ENCODE measurements at regions not wholly inside any gene's neighbourhood (a gene's known extent, or its start where the extent isn't known, plus 50 kb on each side); places are given as distances from the start of the nearest gene placed in this dataset.

DNA sequence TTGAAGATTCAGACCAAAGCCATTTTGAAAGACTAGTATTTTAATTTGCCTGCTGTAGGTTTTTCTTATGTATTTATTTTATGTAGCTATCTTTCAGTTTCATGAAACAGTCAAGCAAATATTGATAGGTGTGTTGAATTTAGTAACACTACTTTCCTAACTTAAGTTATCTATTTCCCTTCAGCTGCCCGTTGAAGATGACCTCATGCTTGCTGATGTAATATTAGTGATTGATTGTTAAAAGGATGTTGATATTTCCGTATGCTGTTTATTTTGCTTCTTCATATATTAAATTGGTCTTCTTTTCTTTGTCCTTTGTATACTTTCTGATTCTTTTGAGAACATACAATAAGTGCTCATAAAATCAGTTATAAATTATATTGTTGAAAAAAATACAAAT, 86.8 kb upstream of the CHORDC1 start:
- BruUV-seq (replicated peaks), result no TSS peak
- H3K4me3 ChIP-seq (ENCODE audit: low read depth, low read length), result no peak overlapping the region
- no peak overlapping the region for H3K4me3 Mint-ChIP-seq (ENCODE audit: unreplicated experiment)
- no peak for DNase-seq
- H3K27me3 ChIP-seq (replicated peaks; ENCODE audit: control insufficient read depth, insufficient read depth, low read length), result no peaks in the 10 kb centered on the region
- no peaks in the 10 kb centered on the region for H3K36me3 Mint-ChIP-seq (ENCODE audit: insufficient read depth, unreplicated experiment)
- peaks cover 19% of the 10 kb centered on the region for H3K4me1 ChIP-seq
- no peak overlapping the region for H3K27ac Mint-ChIP-seq (ENCODE audit: unreplicated experiment)
- H3K27me3 Mint-ChIP-seq (ENCODE audit: insufficient read depth, unreplicated experiment), result no peaks in the 10 kb centered on the region
- TF ChIP-seq, protein P1, sequence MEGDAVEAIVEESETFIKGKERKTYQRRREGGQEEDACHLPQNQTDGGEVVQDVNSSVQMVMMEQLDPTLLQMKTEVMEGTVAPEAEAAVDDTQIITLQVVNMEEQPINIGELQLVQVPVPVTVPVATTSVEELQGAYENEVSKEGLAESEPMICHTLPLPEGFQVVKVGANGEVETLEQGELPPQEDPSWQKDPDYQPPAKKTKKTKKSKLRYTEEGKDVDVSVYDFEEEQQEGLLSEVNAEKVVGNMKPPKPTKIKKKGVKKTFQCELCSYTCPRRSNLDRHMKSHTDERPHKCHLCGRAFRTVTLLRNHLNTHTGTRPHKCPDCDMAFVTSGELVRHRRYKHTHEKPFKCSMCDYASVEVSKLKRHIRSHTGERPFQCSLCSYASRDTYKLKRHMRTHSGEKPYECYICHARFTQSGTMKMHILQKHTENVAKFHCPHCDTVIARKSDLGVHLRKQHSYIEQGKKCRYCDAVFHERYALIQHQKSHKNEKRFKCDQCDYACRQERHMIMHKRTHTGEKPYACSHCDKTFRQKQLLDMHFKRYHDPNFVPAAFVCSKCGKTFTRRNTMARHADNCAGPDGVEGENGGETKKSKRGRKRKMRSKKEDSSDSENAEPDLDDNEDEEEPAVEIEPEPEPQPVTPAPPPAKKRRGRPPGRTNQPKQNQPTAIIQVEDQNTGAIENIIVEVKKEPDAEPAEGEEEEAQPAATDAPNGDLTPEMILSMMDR (IDR thresholded peaks at IDR 0.05; ENCODE audit: insufficient read depth in 1 of 2, low read depth in 1 of 2, low read length in 1 of 2, severe bottlenecking in 1 of 2, unreplicated experiment in 1 of 2), result no peak
- intact Hi-C loops (cut with micrococcal nuclease; ENCODE audit: unreplicated experiment), result loop anchor here (1.0 kb wide), 2 partner anchors 126 to 150 kb away; no protein-coding TSS in a partner anchor
- no peaks in the 10 kb centered on the region for H3K9me3 ChIP-seq
- H3K4me1 Mint-ChIP-seq (ENCODE audit: low read depth, unreplicated experiment), result peaks cover 8% of the 10 kb centered on the region
- H3K9me3 Mint-ChIP-seq (ENCODE audit: unreplicated experiment), result no peaks in the 10 kb centered on the region
- ChIA-PET CTCF (interaction anchor here (0.8 to 1.7 kb wide), 4 partner anchors 23 to 150 kb away, joined by 5 to 14 read pairs (median 6); no protein-coding TSS in a partner anchor), POLR2A (no interaction called here)
- H3K36me3 ChIP-seq (ENCODE audit: control insufficient read depth, insufficient read depth, low read length), result no peaks in the 10 kb centered on the region

DNA sequence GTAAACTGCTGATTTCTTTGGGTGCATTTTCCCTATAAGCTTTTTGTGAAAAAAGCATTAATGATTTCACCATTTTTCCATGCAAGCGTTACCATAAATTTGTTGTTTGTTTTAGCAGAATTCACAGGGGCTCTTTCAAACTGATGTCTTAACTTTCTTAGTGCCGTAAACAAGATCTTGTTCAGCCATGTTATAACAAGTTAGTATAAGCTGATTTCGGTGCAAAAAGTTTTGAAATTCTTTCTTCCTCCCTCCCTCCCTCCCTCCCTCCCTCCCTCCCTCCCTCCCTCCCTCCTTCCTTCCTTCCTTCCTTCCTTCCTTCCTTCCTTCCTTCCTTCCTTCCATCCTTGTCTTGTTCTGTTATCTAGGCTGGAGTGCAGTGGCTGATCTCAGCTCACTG, 71.7 kb upstream of the CHORDC1 start:
- CTCF ChIA-PET, result interaction anchor here (0.6 kb wide), 1 partner anchor 222 kb away, joined by 3 read pairs; no protein-coding TSS in a partner anchor

DNA sequence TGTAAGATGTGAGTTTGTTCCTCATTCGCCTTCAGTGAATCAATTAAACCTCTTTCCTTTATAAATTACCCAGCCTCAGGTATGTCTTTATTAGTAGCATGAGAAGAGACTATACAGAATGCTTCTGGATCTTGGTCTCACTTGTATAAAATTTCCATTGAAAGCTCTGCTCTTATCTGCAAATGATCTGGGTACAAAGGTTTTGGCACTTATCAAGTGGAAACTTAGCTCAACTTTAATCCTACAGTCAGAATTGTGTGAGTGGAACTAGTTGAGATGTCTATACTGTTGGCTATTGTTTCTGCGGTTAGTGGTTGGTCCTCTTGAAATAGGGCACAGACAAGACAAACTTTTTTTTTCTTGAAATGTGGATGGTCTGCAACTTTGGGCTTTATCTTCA, 71.2 kb upstream of the CHORDC1 start:
- no peak for DNase-seq
- no peaks in the 10 kb centered on the region for H3K9me3 Mint-ChIP-seq (ENCODE audit: unreplicated experiment)
- ChIA-PET CTCF (no interaction called here), POLR2A (interaction anchor here (0.6 kb wide), 1 partner anchor 154 kb away, joined by 3 read pairs; no protein-coding TSS in a partner anchor)
- Histone ChIP-seq H3K4me3 (ENCODE audit: low read depth, low read length) (no peak overlapping the region), H3K27me3 (replicated peaks; ENCODE audit: control insufficient read depth, insufficient read depth, low read length) (no peaks in the 10 kb centered on the region), H3K9me3 (no peaks in the 10 kb centered on the region), H3K36me3 (ENCODE audit: control insufficient read depth, insufficient read depth, low read length) (no peaks in the 10 kb centered on the region), H3K4me1 (peaks cover 8% of the 10 kb centered on the region)
- no peak overlapping the region for H3K4me3 Mint-ChIP-seq (ENCODE audit: unreplicated experiment)
- H3K36me3 Mint-ChIP-seq (ENCODE audit: insufficient read depth, unreplicated experiment), result no peaks in the 10 kb centered on the region
- BruUV-seq (replicated peaks), result no TSS peak
- intact Hi-C loops (cut with micrococcal nuclease; ENCODE audit: unreplicated experiment), result no loop called here
- no peaks in the 10 kb centered on the region for H3K4me1 Mint-ChIP-seq (ENCODE audit: low read depth, unreplicated experiment)
- TF ChIP-seq, protein P1 (IDR thresholded peaks at IDR 0.05; ENCODE audit: insufficient read depth in 1 of 2, low read depth in 1 of 2, low read length in 1 of 2, severe bottlenecking in 1 of 2, unreplicated experiment in 1 of 2), result no peak
- no peaks in the 10 kb centered on the region for H3K27me3 Mint-ChIP-seq (ENCODE audit: insufficient read depth, unreplicated experiment)
- H3K27ac Mint-ChIP-seq (ENCODE audit: unreplicated experiment), result no peak overlapping the region

More for the DNA sequence above, 71.7 kb upstream of the CHORDC1 start:
- no peaks in the 10 kb centered on the region for H3K36me3 Mint-ChIP-seq (ENCODE audit: insufficient read depth, unreplicated experiment)
- POLR2A ChIA-PET, result interaction anchor here (0.6 kb wide), 1 partner anchor 153 kb away, joined by 3 read pairs; no protein-coding TSS in a partner anchor
- Histone ChIP-seq H3K27me3 (replicated peaks; ENCODE audit: control insufficient read depth, insufficient read depth, low read length) (no peaks in the 10 kb centered on the region), H3K36me3 (ENCODE audit: control insufficient read depth, insufficient read depth, low read length) (no peaks in the 10 kb centered on the region), H3K9me3 (no peaks in the 10 kb centered on the region; the same call in 1 of the 2 replicates), H3K4me1 (peaks cover 8% of the 10 kb centered on the region), H3K4me3 (ENCODE audit: low read depth, low read length) (no peak overlapping the region)
- no peaks in the 10 kb centered on the region for H3K27me3 Mint-ChIP-seq (ENCODE audit: insufficient read depth, unreplicated experiment)
- intact Hi-C loops (cut with micrococcal nuclease; ENCODE audit: unreplicated experiment), result no loop called here
- TF ChIP-seq, protein P1 (IDR thresholded peaks at IDR 0.05; ENCODE audit: insufficient read depth in 1 of 2, low read depth in 1 of 2, low read length in 1 of 2, severe bottlenecking in 1 of 2, unreplicated experiment in 1 of 2), result no peak
- H3K4me1 Mint-ChIP-seq (ENCODE audit: low read depth, unreplicated experiment), result no peaks in the 10 kb centered on the region
- no peak overlapping the region for H3K27ac Mint-ChIP-seq (ENCODE audit: unreplicated experiment)
- no peak overlapping the region for H3K4me3 Mint-ChIP-seq (ENCODE audit: unreplicated experiment)
- no TSS peak for BruUV-seq (replicated peaks)
- DNase-seq, result no peak
- no peaks in the 10 kb centered on the region for H3K9me3 Mint-ChIP-seq (ENCODE audit: unreplicated experiment)

Measured in Caco-2 (cell line).